ENCODE measurements at regions not wholly inside any gene's neighbourhood (a gene's known extent, or its start where the extent isn't known, plus 50 kb on each side); places are given as distances from the start of the nearest gene placed in this dataset.

GRCh38 chr21:21614966-21615365 lies 616.8 kb downstream of the NCAM2 start:
- no peak overlapping the region for H3K4me3 ChIP-seq
- no peaks in the 10 kb centered on the region for H4K20me1 ChIP-seq (ENCODE audit: control insufficient read depth, insufficient read depth)
- intact Hi-C loops (cut with micrococcal nuclease; ENCODE audit: unreplicated experiment) (loop anchor here (10.0 kb wide), 1 partner anchor 60 kb away; no protein-coding TSS in a partner anchor), in situ Hi-C loops (cut with MboI) (no loop called here)
- no peak overlapping the region for H3K4me2 ChIP-seq (ENCODE audit: control insufficient read depth, insufficient read depth)
- no peak overlapping the region for H2AFZ ChIP-seq (ENCODE audit: control insufficient read depth, low read depth, low read length)
- ChIA-PET CTCF (no interaction called here), RAD21 (ENCODE audit: unreplicated experiment) (no interaction called here), POLR2A (no interaction called here), SMC1A (ENCODE audit: uncharacterized antibody, unreplicated experiment) (no interaction called here)
- no peak overlapping the region for H3K9ac ChIP-seq (ENCODE audit: control insufficient read depth, insufficient read depth, low read length)
- no TSS peak for BruUV-seq (replicated peaks)
- no peaks in the 10 kb centered on the region for H3K9me3 ChIP-seq (replicated peaks; ENCODE audit: control insufficient read depth, insufficient read depth, low read length)
- no peak for FAIRE-seq
- ATAC-seq: no peak
- no peak overlapping the region for H3K27ac ChIP-seq (ENCODE audit: control insufficient read depth, insufficient read depth)
- no peaks in the 10 kb centered on the region for H3K36me3 ChIP-seq (ENCODE audit: control insufficient read depth in 2 of 2, insufficient read depth in 2 of 2, low read length in 1 of 2)
- no peak for DNase-seq (ENCODE audit: low read depth, low spot score)
- TF ChIP-seq DPF2 (IDR thresholded peaks at IDR 0.05) (no peak), NR2C2 (IDR thresholded peaks at IDR 0.05; ENCODE audit: borderline replicate concordance, control insufficient read depth, insufficient read length, low read depth) (no peak), SREBF1 (IDR thresholded peaks at IDR 0.05; ENCODE audit: low read length) (no peak), CHD2 (IDR thresholded peaks at IDR 0.05; ENCODE audit: borderline replicate concordance, low read depth, low read length) (no peak), SREBF2 (IDR thresholded peaks at IDR 0.05; ENCODE audit: low read length) (no peak), IKZF2 (IDR thresholded peaks at IDR 0.05) (no peak), SKIL (IDR thresholded peaks at IDR 0.05; ENCODE audit: low read depth, poor library complexity, severe bottlenecking) (no peak), YY1 (IDR thresholded peaks at IDR 0.05; ENCODE audit: low read depth, low read length) (no peak), GABPA (IDR thresholded peaks at IDR 0.05; ENCODE audit: low read depth) (no peak), MYC (IDR thresholded peaks at IDR 0.05; ENCODE audit: insufficient read depth, insufficient read length, insufficient replicate concordance, low read length, severe bottlenecking) (no peak), RB1 (IDR thresholded peaks at IDR 0.05; ENCODE audit: borderline replicate concordance) (no peak), HCFC1 (IDR thresholded peaks at IDR 0.05; ENCODE audit: low read length) (no peak)
- TF ChIP-seq, protein P1, sequence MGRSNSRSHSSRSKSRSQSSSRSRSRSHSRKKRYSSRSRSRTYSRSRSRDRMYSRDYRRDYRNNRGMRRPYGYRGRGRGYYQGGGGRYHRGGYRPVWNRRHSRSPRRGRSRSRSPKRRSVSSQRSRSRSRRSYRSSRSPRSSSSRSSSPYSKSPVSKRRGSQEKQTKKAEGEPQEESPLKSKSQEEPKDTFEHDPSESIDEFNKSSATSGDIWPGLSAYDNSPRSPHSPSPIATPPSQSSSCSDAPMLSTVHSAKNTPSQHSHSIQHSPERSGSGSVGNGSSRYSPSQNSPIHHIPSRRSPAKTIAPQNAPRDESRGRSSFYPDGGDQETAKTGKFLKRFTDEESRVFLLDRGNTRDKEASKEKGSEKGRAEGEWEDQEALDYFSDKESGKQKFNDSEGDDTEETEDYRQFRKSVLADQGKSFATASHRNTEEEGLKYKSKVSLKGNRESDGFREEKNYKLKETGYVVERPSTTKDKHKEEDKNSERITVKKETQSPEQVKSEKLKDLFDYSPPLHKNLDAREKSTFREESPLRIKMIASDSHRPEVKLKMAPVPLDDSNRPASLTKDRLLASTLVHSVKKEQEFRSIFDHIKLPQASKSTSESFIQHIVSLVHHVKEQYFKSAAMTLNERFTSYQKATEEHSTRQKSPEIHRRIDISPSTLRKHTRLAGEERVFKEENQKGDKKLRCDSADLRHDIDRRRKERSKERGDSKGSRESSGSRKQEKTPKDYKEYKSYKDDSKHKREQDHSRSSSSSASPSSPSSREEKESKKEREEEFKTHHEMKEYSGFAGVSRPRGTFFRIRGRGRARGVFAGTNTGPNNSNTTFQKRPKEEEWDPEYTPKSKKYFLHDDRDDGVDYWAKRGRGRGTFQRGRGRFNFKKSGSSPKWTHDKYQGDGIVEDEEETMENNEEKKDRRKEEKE (IDR thresholded peaks at IDR 0.05): no peak
- TF ChIP-seq, protein P2, sequence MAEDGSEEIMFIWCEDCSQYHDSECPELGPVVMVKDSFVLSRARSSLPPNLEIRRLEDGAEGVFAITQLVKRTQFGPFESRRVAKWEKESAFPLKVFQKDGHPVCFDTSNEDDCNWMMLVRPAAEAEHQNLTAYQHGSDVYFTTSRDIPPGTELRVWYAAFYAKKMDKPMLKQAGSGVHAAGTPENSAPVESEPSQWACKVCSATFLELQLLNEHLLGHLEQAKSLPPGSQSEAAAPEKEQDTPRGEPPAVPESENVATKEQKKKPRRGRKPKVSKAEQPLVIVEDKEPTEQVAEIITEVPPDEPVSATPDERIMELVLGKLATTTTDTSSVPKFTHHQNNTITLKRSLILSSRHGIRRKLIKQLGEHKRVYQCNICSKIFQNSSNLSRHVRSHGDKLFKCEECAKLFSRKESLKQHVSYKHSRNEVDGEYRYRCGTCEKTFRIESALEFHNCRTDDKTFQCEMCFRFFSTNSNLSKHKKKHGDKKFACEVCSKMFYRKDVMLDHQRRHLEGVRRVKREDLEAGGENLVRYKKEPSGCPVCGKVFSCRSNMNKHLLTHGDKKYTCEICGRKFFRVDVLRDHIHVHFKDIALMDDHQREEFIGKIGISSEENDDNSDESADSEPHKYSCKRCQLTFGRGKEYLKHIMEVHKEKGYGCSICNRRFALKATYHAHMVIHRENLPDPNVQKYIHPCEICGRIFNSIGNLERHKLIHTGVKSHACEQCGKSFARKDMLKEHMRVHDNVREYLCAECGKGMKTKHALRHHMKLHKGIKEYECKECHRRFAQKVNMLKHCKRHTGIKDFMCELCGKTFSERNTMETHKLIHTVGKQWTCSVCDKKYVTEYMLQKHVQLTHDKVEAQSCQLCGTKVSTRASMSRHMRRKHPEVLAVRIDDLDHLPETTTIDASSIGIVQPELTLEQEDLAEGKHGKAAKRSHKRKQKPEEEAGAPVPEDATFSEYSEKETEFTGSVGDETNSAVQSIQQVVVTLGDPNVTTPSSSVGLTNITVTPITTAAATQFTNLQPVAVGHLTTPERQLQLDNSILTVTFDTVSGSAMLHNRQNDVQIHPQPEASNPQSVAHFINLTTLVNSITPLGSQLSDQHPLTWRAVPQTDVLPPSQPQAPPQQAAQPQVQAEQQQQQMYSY (CRISPR knock-in tag; IDR thresholded peaks at IDR 0.05): no peak
- TF ChIP-seq, protein P3, sequence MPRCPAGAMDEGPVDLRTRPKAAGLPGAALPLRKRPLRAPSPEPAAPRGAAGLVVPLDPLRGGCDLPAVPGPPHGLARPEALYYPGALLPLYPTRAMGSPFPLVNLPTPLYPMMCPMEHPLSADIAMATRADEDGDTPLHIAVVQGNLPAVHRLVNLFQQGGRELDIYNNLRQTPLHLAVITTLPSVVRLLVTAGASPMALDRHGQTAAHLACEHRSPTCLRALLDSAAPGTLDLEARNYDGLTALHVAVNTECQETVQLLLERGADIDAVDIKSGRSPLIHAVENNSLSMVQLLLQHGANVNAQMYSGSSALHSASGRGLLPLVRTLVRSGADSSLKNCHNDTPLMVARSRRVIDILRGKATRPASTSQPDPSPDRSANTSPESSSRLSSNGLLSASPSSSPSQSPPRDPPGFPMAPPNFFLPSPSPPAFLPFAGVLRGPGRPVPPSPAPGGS (IDR thresholded peaks at IDR 0.05; ENCODE audit: borderline replicate concordance, insufficient read depth, low read depth, low read length, poor library complexity, severe bottlenecking): no peak
- WGBS (ENCODE audit: insufficient coverage, insufficient replicate concordance, low lambda C conversion rate, missing lambda C conversion rate): 20% methylated on average over 3 of the region's 3 CpGs
- no peaks in the 10 kb centered on the region for H3K79me2 ChIP-seq (ENCODE audit: control insufficient read depth, insufficient read depth, low read length)
- no peaks in the 10 kb centered on the region for H3K4me1 ChIP-seq (ENCODE audit: control insufficient read depth, insufficient read depth, low read length)
- no peaks in the 10 kb centered on the region for H3K27me3 ChIP-seq (replicated peaks in 1 of 2; ENCODE audit: control insufficient read depth in 2 of 2, insufficient read depth in 2 of 2, low read length in 1 of 2)
